HG02938 (cell line): ENCODE measurements at regions not wholly inside any gene's neighbourhood (a gene's known extent, or its start where the extent isn't known, plus 50 kb on each side); places are given as distances from the start of the nearest gene placed in this dataset.

Experiments
- ATAC-seq: cut with Tn5 transposase; IDR thresholded peaks from one replicate; pipeline ENCODE4 v1.9.1; 2021; ENCODE audit warnings: mild to moderate bottlenecking, moderate library complexity; ENCODE audit not compliant: unreplicated experiment

GRCh38 chr4:138301536-138301935 lies 59.4 kb upstream of the SLC7A11 start:
- ATAC-seq: no peak

- no peak for ATAC-seq
Measured at GRCh38 chr4:138300616-138301015, 58.5 kb upstream of the SLC7A11 start.

GRCh38 chr4:138299881-138300280 lies 57.7 kb upstream of the SLC7A11 start:
- no peak for ATAC-seq

- ATAC-seq: no peak
Measured at GRCh38 chr4:138298866-138299265, 56.7 kb upstream of the SLC7A11 start.

GRCh38 chr4:138298431-138298830 lies 56.3 kb upstream of the SLC7A11 start:
- no peak for ATAC-seq

- no peak for ATAC-seq
Measured at GRCh38 chr4:138297743-138298405, 55.7 kb upstream of the SLC7A11 start.

GRCh38 chr4:138292321-138292720 lies 50.2 kb upstream of the SLC7A11 start:
- ATAC-seq: no peak
